BLaER1 (cell line): ENCODE measurements at regions not wholly inside any gene's neighbourhood (a gene's known extent, or its start where the extent isn't known, plus 50 kb on each side); places are given as distances from the start of the nearest gene placed in this dataset.

ENCODE experiments used
- H3K27ac ChIP-seq: shearing (Covaris generic); formaldehyde crosslinking; 2 replicates; pipeline ENCODE4 v1.8.1; 2022
- H3K27me3 ChIP-seq: shearing (Covaris generic); formaldehyde crosslinking; 2 replicates; pipeline ENCODE4 v1.8.1; 2022
- H3K36me3 ChIP-seq: shearing (Covaris generic); formaldehyde crosslinking; 2 replicates; pipeline ENCODE4 v1.8.1; 2022
- H3K4me1 ChIP-seq: shearing (Covaris generic); formaldehyde crosslinking; 2 replicates; pipeline ENCODE4 v1.8.1; 2022
- H3K4me2 ChIP-seq: shearing (Covaris generic); formaldehyde crosslinking; 2 replicates; pipeline ENCODE4 v1.8.1; 2022
- H3K4me3 ChIP-seq: shearing (Covaris generic); formaldehyde crosslinking; 2 replicates; pipeline ENCODE4 v1.8.1; 2022
- H3K9ac ChIP-seq: shearing (Covaris generic); formaldehyde crosslinking; 2 replicates; pipeline ENCODE4 v1.8.1; 2022
- H3K9me3 ChIP-seq: shearing (Covaris generic); formaldehyde crosslinking; 2 replicates; pipeline ENCODE4 v1.8.1; 2022
- H4K20me1 ChIP-seq: shearing (Covaris generic); formaldehyde crosslinking; 2 replicates; pipeline ENCODE4 v1.8.1; 2022
- Cebpa-rat ChIP-seq: shearing (Covaris generic); IDR thresholded peaks from 2 replicates; pipeline ENCODE4 v1.8.1; 2022

- Histone ChIP-seq H3K27ac (no peak overlapping the region), H3K4me1 (no peaks in the 10 kb centered on the region), H3K27me3 (no peaks in the 10 kb centered on the region), H3K9ac (no peak overlapping the region), H3K4me2 (no peak overlapping the region), H3K36me3 (no peaks in the 10 kb centered on the region), H4K20me1 (no peaks in the 10 kb centered on the region), H3K9me3 (no peaks in the 10 kb centered on the region), H3K4me3 (no peak overlapping the region)
- no peak for TF ChIP-seq Cebpa-rat
Measured at GRCh38 chr14:25904446-25904845, 693.4 kb downstream of the NOVA1 start.

GRCh38 chr14:25899197-25899596, 698.6 kb downstream of the NOVA1 start:
- H3K9me3 ChIP-seq, result no peaks in the 10 kb centered on the region
- H4K20me1 ChIP-seq, result no peaks in the 10 kb centered on the region
- no peak overlapping the region for H3K4me2 ChIP-seq
- no peak overlapping the region for H3K9ac ChIP-seq
- no peak overlapping the region for H3K27ac ChIP-seq
- no peak for TF ChIP-seq Cebpa-rat
- no peaks in the 10 kb centered on the region for H3K4me1 ChIP-seq
- no peaks in the 10 kb centered on the region for H3K27me3 ChIP-seq
- no peaks in the 10 kb centered on the region for H3K36me3 ChIP-seq
- H3K4me3 ChIP-seq, result no peak overlapping the region

- H3K27me3 ChIP-seq, result no peaks in the 10 kb centered on the region
- no peaks in the 10 kb centered on the region for H3K9me3 ChIP-seq
- no peak overlapping the region for H3K4me2 ChIP-seq
- H3K27ac ChIP-seq, result no peak overlapping the region
- H3K4me1 ChIP-seq, result no peaks in the 10 kb centered on the region
- H3K4me3 ChIP-seq, result no peak overlapping the region
- no peaks in the 10 kb centered on the region for H4K20me1 ChIP-seq
- TF ChIP-seq Cebpa-rat, result no peak
- H3K9ac ChIP-seq, result no peak overlapping the region
- no peaks in the 10 kb centered on the region for H3K36me3 ChIP-seq
Measured at GRCh38 chr14:25896777-25897176, 701.1 kb downstream of the NOVA1 start.

GRCh38 chr14:25895740-25896139, 702.1 kb downstream of the NOVA1 start:
- no peaks in the 10 kb centered on the region for H3K36me3 ChIP-seq
- no peaks in the 10 kb centered on the region for H3K4me1 ChIP-seq
- no peaks in the 10 kb centered on the region for H3K9me3 ChIP-seq
- H3K4me2 ChIP-seq, result no peak overlapping the region
- H3K9ac ChIP-seq, result no peak overlapping the region
- TF ChIP-seq Cebpa-rat, result no peak
- no peak overlapping the region for H3K4me3 ChIP-seq
- no peaks in the 10 kb centered on the region for H3K27me3 ChIP-seq
- no peak overlapping the region for H3K27ac ChIP-seq
- H4K20me1 ChIP-seq, result no peaks in the 10 kb centered on the region

GRCh38 chr14:25887251-25887878, 710.5 kb downstream of the NOVA1 start:
- Histone ChIP-seq H3K9ac (no peak overlapping the region), H3K9me3 (no peaks in the 10 kb centered on the region), H3K36me3 (no peaks in the 10 kb centered on the region), H4K20me1 (no peaks in the 10 kb centered on the region), H3K4me1 (no peaks in the 10 kb centered on the region), H3K27ac (no peak overlapping the region), H3K4me3 (no peak overlapping the region), H3K27me3 (no peaks in the 10 kb centered on the region), H3K4me2 (no peak overlapping the region)
- TF ChIP-seq Cebpa-rat, result no peak

GRCh38 chr14:25884657-25885056, 713.2 kb downstream of the NOVA1 start:
- Histone ChIP-seq H3K27ac (no peak overlapping the region), H3K9ac (no peak overlapping the region), H3K9me3 (no peaks in the 10 kb centered on the region), H3K4me3 (no peak overlapping the region), H3K4me1 (no peaks in the 10 kb centered on the region), H3K36me3 (no peaks in the 10 kb centered on the region), H3K27me3 (no peaks in the 10 kb centered on the region), H3K4me2 (no peak overlapping the region), H4K20me1 (no peaks in the 10 kb centered on the region)
- no peak for TF ChIP-seq Cebpa-rat

GRCh38 chr14:25882899-25883298, 714.9 kb downstream of the NOVA1 start:
- H3K27ac ChIP-seq, result no peak overlapping the region
- no peak overlapping the region for H3K4me2 ChIP-seq
- H3K4me3 ChIP-seq, result no peak overlapping the region
- H3K9me3 ChIP-seq, result no peaks in the 10 kb centered on the region
- no peaks in the 10 kb centered on the region for H4K20me1 ChIP-seq
- no peak for TF ChIP-seq Cebpa-rat
- H3K4me1 ChIP-seq, result no peaks in the 10 kb centered on the region
- H3K27me3 ChIP-seq, result no peaks in the 10 kb centered on the region
- no peaks in the 10 kb centered on the region for H3K36me3 ChIP-seq
- H3K9ac ChIP-seq, result no peak overlapping the region

GRCh38 chr14:25875475-25875874, 722.4 kb downstream of the NOVA1 start:
- Histone ChIP-seq H3K9ac (no peak overlapping the region), H3K4me2 (no peak overlapping the region), H3K27ac (no peak overlapping the region), H3K27me3 (no peaks in the 10 kb centered on the region), H3K9me3 (no peaks in the 10 kb centered on the region), H3K4me3 (no peak overlapping the region), H4K20me1 (no peaks in the 10 kb centered on the region), H3K4me1 (no peaks in the 10 kb centered on the region), H3K36me3 (no peaks in the 10 kb centered on the region)
- TF ChIP-seq Cebpa-rat, result no peak

GRCh38 chr14:25869854-25870253, 728.0 kb downstream of the NOVA1 start:
- H3K4me1 ChIP-seq, result no peaks in the 10 kb centered on the region
- TF ChIP-seq Cebpa-rat, result no peak
- H3K27ac ChIP-seq, result no peak overlapping the region

GRCh38 chr14:25868521-25869314, 729.1 kb downstream of the NOVA1 start:
- no peak overlapping the region for H3K4me2 ChIP-seq
- no peaks in the 10 kb centered on the region for H3K4me1 ChIP-seq
- no peaks in the 10 kb centered on the region for H3K9me3 ChIP-seq
- no peak for TF ChIP-seq Cebpa-rat
- H3K27me3 ChIP-seq, result no peaks in the 10 kb centered on the region
- H3K27ac ChIP-seq, result no peak overlapping the region
- no peak overlapping the region for H3K9ac ChIP-seq
- no peak overlapping the region for H3K4me3 ChIP-seq
- no peaks in the 10 kb centered on the region for H4K20me1 ChIP-seq
- H3K36me3 ChIP-seq, result no peaks in the 10 kb centered on the region

More at GRCh38 chr14:25869854-25870253, 728.0 kb downstream of the NOVA1 start:
- Histone ChIP-seq H3K4me3 (no peak overlapping the region), H3K36me3 (no peaks in the 10 kb centered on the region), H4K20me1 (no peaks in the 10 kb centered on the region), H3K4me2 (no peak overlapping the region), H3K9me3 (no peaks in the 10 kb centered on the region), H3K27me3 (no peaks in the 10 kb centered on the region), H3K9ac (no peak overlapping the region)
